Central memory CD8-positive, alpha-beta T cell (primary cell): ENCODE measurements at regions not wholly inside any gene's neighbourhood (a gene's known extent, or its start where the extent isn't known, plus 50 kb on each side); places are given as distances from the start of the nearest gene placed in this dataset.

Experiments used
- ATAC-seq: fragments of 150-1000 bp; cut with Tn5 transposase; replicated peaks from 2 replicates; pipeline ENCODE4 v1.10.0; 2022; ENCODE audit warnings: mild to moderate bottlenecking, moderate FRiP score, moderate number of reproducible peaks; ENCODE audit not compliant: poor library complexity, severe bottlenecking; ENCODE audit errors: extremely low read depth
- DNase-seq, 2 donors: peaks; one replicate each; pipeline ENCODE4 v3.0.0; 2021; ENCODE audit warnings: low spot score in 2 of 2
- H3K27ac Mint-ChIP-seq: one replicate; pipeline ENCODE4 v1.8.0; 2022; ENCODE audit warnings: low read depth, mild to moderate bottlenecking, moderate library complexity, mixed read lengths
- H3K27me3 Mint-ChIP-seq: one replicate; pipeline ENCODE4 v1.8.0; 2022; ENCODE audit warnings: mixed read lengths
- H3K36me3 Mint-ChIP-seq: one replicate; pipeline ENCODE4 v1.8.0; 2022; ENCODE audit warnings: mild to moderate bottlenecking, moderate library complexity, mixed read lengths; ENCODE audit not compliant: insufficient read depth
- H3K4me1 Mint-ChIP-seq: one replicate; pipeline ENCODE4 v1.8.0; 2022; ENCODE audit warnings: mixed read lengths
- H3K4me3 Mint-ChIP-seq: one replicate; pipeline ENCODE4 v1.8.0; 2022; ENCODE audit warnings: mild to moderate bottlenecking, moderate library complexity, mixed read lengths
- H3K9me3 Mint-ChIP-seq: one replicate; pipeline ENCODE4 v1.8.0; 2022; ENCODE audit warnings: mixed read lengths

GRCh38 chr22:27003297-27003696, 345.9 kb downstream of the MIAT start:
- H3K36me3 Mint-ChIP-seq = no peaks in the 10 kb centered on the region
- ATAC-seq = no peak
- H3K27ac Mint-ChIP-seq = no peak overlapping the region
- H3K9me3 Mint-ChIP-seq = peaks cover 5% of the 10 kb centered on the region
- no peaks in the 10 kb centered on the region for H3K4me1 Mint-ChIP-seq
- no peak overlapping the region for H3K4me3 Mint-ChIP-seq
- H3K27me3 Mint-ChIP-seq = peaks cover 9% of the 10 kb centered on the region
- DNase-seq = no peak

DNA sequence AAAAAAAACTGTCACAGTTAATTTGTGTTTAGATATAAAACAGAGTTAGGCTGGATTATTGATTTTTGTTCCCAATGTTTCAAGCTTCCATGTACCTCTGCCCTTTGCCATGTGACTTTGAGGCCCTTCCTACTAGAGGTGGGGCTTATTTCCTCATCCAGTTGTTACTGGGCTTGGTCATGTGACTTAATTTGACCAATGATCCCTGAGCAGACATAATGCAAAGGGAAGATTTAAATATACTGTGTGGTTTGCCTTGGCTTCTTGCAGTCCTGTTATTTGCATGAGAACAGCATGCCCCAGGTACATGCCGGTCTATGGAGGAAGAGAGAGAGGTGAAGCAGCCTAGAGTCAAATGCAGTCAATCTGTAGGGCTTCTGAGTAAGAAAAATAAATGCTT, 347.0 kb downstream of the MIAT start:
- Mint-ChIP-seq H3K36me3 (no peaks in the 10 kb centered on the region), H3K27ac (no peak overlapping the region), H3K9me3 (peaks cover 5% of the 10 kb centered on the region), H3K4me1 (no peaks in the 10 kb centered on the region), H3K4me3 (no peak overlapping the region), H3K27me3 (peaks cover 9% of the 10 kb centered on the region)
- DNase-seq (no peak), ATAC-seq (no peak)

GRCh38 chr22:27008454-27008853, 351.1 kb downstream of the MIAT start:
- H3K4me3 Mint-ChIP-seq = no peak overlapping the region
- no peak for DNase-seq
- no peaks in the 10 kb centered on the region for H3K4me1 Mint-ChIP-seq
- H3K9me3 Mint-ChIP-seq = no peaks in the 10 kb centered on the region
- H3K27ac Mint-ChIP-seq = no peak overlapping the region
- ATAC-seq = no peak
- no peaks in the 10 kb centered on the region for H3K36me3 Mint-ChIP-seq
- no peaks in the 10 kb centered on the region for H3K27me3 Mint-ChIP-seq

DNA sequence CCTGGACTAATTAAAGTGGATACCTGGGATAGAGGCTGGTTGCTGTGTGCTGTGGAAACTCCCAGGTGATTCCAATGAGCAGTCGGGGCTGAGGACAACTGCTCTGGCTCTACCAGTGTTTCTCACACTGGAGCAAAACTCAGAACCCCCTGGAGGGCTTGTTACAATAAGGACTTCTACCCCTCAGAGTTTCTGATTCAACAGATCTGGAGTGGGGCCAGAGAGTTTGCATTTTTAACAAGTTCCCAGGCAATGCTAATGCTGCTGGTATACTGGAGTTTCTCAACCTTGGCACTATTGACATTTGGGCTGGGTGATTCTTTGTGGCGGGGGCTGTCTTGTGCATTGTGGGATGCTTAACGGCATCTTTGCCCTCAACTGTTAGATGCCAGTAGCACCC, 353.7 kb downstream of the MIAT start:
- Mint-ChIP-seq H3K9me3 (no peaks in the 10 kb centered on the region), H3K27me3 (no peaks in the 10 kb centered on the region), H3K27ac (no peak overlapping the region), H3K4me3 (no peak overlapping the region), H3K4me1 (no peaks in the 10 kb centered on the region), H3K36me3 (no peaks in the 10 kb centered on the region)
- DNase-seq = no peak
- no peak for ATAC-seq

GRCh38 chr22:27011717-27012116, 354.3 kb downstream of the MIAT start:
- no peaks in the 10 kb centered on the region for H3K9me3 Mint-ChIP-seq
- DNase-seq = no peak
- H3K27ac Mint-ChIP-seq = no peak overlapping the region
- H3K4me1 Mint-ChIP-seq = no peaks in the 10 kb centered on the region
- no peak for ATAC-seq
- no peaks in the 10 kb centered on the region for H3K36me3 Mint-ChIP-seq
- H3K4me3 Mint-ChIP-seq = no peak overlapping the region
- H3K27me3 Mint-ChIP-seq = no peaks in the 10 kb centered on the region

GRCh38 chr22:27019827-27020226, 362.4 kb downstream of the MIAT start:
- DNase-seq = no peak
- Mint-ChIP-seq H3K9me3 (no peaks in the 10 kb centered on the region), H3K27me3 (peaks cover 23% of the 10 kb centered on the region), H3K36me3 (no peaks in the 10 kb centered on the region), H3K4me1 (no peaks in the 10 kb centered on the region), H3K27ac (no peak overlapping the region), H3K4me3 (no peak overlapping the region)
- no peak for ATAC-seq

DNA sequence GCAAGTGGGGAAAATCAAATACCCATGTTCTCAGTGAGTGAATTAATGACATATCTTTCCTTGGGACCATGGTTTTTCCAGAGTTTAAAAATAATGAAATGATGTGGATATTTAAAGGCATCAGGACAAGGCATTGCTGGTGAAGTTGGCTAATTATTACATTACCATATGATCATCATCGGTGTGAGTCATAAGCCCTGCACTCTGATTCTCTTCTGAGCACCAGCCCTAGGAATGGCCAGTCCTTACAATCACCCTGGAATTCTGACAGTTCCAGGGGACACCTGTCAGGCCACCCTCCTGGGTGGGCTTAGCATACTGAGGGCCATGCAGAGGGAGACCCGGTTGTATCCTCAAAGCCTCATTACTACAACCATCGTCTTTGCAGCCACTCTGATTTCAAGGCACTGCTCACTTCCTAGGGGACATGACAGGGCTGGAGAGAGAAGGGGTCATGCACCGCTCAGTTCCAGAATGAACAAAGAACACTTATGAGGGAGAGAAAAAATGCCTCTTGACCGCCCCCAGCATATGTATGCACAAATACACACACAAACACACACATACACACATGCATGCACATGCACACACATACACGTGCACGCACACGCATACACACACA, 365.0 kb downstream of the MIAT start:
- no peak for DNase-seq

GRCh38 chr22:27022896-27023361, 365.5 kb downstream of the MIAT start:
- Mint-ChIP-seq H3K9me3 (no peaks in the 10 kb centered on the region), H3K4me1 (no peaks in the 10 kb centered on the region), H3K27me3 (peaks cover 33% of the 10 kb centered on the region)

More for the DNA sequence above, 365.0 kb downstream of the MIAT start:
- Mint-ChIP-seq H3K27ac (no peak overlapping the region), H3K36me3 (no peaks in the 10 kb centered on the region), H3K27me3 (peaks cover 33% of the 10 kb centered on the region), H3K9me3 (no peaks in the 10 kb centered on the region), H3K4me1 (no peaks in the 10 kb centered on the region), H3K4me3 (no peak overlapping the region)
- no peak for ATAC-seq

GRCh38 chr22:27023591-27023990, 366.2 kb downstream of the MIAT start:
- Mint-ChIP-seq H3K27ac (no peak overlapping the region), H3K4me1 (no peaks in the 10 kb centered on the region), H3K27me3 (peaks cover 33% of the 10 kb centered on the region), H3K36me3 (no peaks in the 10 kb centered on the region), H3K4me3 (no peak overlapping the region), H3K9me3 (peaks cover 2% of the 10 kb centered on the region)
- ATAC-seq (no peak), DNase-seq (no peak)

More at GRCh38 chr22:27022896-27023361, 365.5 kb downstream of the MIAT start:
- H3K36me3 Mint-ChIP-seq = no peaks in the 10 kb centered on the region
- no peak overlapping the region for H3K27ac Mint-ChIP-seq
- no peak overlapping the region for H3K4me3 Mint-ChIP-seq
- ATAC-seq (no peak), DNase-seq (no peak)

DNA sequence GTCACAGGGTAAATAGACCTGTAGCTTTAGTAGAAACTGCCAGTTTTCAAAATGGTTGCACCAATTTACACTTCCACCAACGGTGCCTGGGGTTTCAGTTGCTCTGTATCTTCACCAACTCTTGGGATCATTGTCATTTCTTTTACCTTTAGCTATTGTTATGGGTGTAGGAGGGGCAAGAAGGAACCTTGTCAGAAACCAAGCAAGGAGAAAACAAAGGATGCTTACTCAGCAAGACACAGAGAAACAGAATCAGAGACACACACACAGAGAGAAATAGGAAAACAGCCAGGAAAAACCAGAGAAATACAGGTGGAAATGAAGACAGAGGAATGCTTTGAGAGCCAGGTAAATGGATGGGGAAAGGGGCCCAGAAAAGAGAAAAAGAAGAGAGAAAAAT, 367.6 kb downstream of the MIAT start:
- DNase-seq (no peak), ATAC-seq (no peak)
- H3K27me3 Mint-ChIP-seq = peaks cover 26% of the 10 kb centered on the region
- no peak overlapping the region for H3K4me3 Mint-ChIP-seq
- H3K9me3 Mint-ChIP-seq = peaks cover 4% of the 10 kb centered on the region
- H3K36me3 Mint-ChIP-seq = no peaks in the 10 kb centered on the region
- H3K4me1 Mint-ChIP-seq = no peaks in the 10 kb centered on the region
- no peak overlapping the region for H3K27ac Mint-ChIP-seq

- ATAC-seq = no peak
- no peaks in the 10 kb centered on the region for H3K4me1 Mint-ChIP-seq
- DNase-seq = no peak
- H3K27ac Mint-ChIP-seq = no peak overlapping the region
- H3K27me3 Mint-ChIP-seq = peaks cover 33% of the 10 kb centered on the region
- H3K4me3 Mint-ChIP-seq = no peak overlapping the region
- peaks cover 4% of the 10 kb centered on the region for H3K9me3 Mint-ChIP-seq
- H3K36me3 Mint-ChIP-seq = no peaks in the 10 kb centered on the region
Observed at GRCh38 chr22:27028093-27028492, 370.7 kb downstream of the MIAT start.

DNA sequence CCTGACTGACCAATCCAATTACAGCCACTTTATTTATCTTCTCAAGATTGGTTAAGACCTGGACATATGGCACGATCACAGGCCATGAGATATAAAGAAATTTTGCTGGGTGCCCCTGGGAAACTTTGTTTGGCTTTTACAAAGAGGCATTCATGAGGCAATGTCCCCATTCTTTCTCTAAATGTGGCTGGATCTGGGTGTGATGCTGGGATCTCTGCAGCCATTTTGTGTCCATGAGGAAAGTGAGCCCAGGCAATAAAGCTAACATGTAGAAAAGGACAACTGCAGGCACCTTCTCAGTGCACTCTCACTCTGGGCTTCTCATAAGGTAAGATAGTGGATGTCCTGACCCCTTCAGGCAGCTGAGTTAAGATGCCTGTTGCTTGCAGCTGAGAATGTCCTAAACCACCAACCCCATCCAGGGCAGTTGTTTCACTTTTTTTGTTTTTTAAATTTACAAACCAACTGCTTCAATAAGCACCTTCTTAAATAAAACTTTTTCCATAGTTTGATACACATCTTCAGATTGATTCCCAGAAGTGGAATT, 372.3 kb downstream of the MIAT start:
- Mint-ChIP-seq H3K9me3 (peaks cover 4% of the 10 kb centered on the region), H3K27me3 (peaks cover 43% of the 10 kb centered on the region), H3K36me3 (no peaks in the 10 kb centered on the region), H3K27ac (no peak overlapping the region), H3K4me1 (no peaks in the 10 kb centered on the region), H3K4me3 (no peak overlapping the region)
- no peak for ATAC-seq
- DNase-seq = no peak

GRCh38 chr22:27032091-27032761, 374.8 kb downstream of the MIAT start:
- no peak for DNase-seq
- Mint-ChIP-seq H3K36me3 (no peaks in the 10 kb centered on the region), H3K4me1 (no peaks in the 10 kb centered on the region)

More at GRCh38 chr22:27032091-27032761, 374.8 kb downstream of the MIAT start:
- no peak overlapping the region for H3K4me3 Mint-ChIP-seq
- no peak overlapping the region for H3K27ac Mint-ChIP-seq
- H3K9me3 Mint-ChIP-seq = peaks cover 4% of the 10 kb centered on the region
- peaks cover 31% of the 10 kb centered on the region for H3K27me3 Mint-ChIP-seq
- ATAC-seq = no peak
